ENCODE measurements at regions not wholly inside any gene's neighbourhood (a gene's known extent, or its start where the extent isn't known, plus 50 kb on each side); places are given as distances from the start of the nearest gene placed in this dataset.

GRCh38 chr3:161821591-161821990 lies 325.0 kb downstream of the OTOL1 start (continued):
- no peak for TF ChIP-seq HOMEZ (CRISPR knock-in tag; IDR thresholded peaks at IDR 0.05; ENCODE audit: low read depth)

DNA sequence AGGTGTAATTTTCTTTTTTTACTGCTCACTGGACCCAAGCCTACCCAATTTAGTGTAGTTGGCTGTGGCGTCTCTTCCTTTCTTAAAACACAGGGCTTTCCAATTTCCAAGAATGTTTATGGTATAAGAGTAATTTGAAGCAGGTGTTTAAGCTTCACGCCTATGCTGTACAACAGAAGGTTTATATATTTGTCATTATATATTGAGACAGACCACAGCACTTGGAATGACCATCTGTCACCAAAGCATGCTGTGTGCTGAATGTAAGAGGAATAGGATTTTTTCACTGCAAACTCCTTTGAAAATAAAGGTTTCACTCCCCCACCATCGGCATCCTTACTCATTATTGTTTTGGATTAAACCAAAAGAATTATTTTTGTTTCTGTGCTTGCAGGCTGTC lies 325.7 kb downstream of the OTOL1 start:
- TF ChIP-seq ZNF761 (CRISPR knock-in tag; conservative IDR thresholded peaks at IDR 0.05) (no peak), DR1 (CRISPR knock-in tag; IDR thresholded peaks at IDR 0.05) (no peak), RNF2 (conservative IDR thresholded peaks at IDR 0.05; ENCODE audit: low read depth) (no peak), MATR3 (CRISPR knock-in tag; IDR thresholded peaks at IDR 0.05) (no peak), ZNF629 (CRISPR knock-in tag; conservative IDR thresholded peaks at IDR 0.05) (no peak), TOPORS (CRISPR knock-in tag; IDR thresholded peaks at IDR 0.05) (no peak), ARNT2 (CRISPR knock-in tag; IDR thresholded peaks at IDR 0.05; ENCODE audit: low read depth) (no peak)
- TF ChIP-seq, protein P1, sequence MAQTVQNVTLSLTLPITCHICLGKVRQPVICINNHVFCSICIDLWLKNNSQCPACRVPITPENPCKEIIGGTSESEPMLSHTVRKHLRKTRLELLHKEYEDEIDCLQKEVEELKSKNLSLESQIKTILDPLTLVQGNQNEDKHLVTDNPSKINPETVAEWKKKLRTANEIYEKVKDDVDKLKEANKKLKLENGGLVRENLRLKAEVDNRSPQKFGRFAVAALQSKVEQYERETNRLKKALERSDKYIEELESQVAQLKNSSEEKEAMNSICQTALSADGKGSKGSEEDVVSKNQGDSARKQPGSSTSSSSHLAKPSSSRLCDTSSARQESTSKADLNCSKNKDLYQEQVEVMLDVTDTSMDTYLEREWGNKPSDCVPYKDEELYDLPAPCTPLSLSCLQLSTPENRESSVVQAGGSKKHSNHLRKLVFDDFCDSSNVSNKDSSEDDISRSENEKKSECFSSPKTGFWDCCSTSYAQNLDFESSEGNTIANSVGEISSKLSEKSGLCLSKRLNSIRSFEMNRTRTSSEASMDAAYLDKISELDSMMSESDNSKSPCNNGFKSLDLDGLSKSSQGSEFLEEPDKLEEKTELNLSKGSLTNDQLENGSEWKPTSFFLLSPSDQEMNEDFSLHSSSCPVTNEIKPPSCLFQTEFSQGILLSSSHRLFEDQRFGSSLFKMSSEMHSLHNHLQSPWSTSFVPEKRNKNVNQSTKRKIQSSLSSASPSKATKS (CRISPR knock-in tag; IDR thresholded peaks at IDR 0.05): no peak
- no TSS peak for BruUV-seq (replicated peaks)
- Histone ChIP-seq H2AFZ (ENCODE audit: low read length) (no peak overlapping the region), H3K9ac (ENCODE audit: insufficient read depth, low read depth, low read length) (no peak overlapping the region), H3K27ac (ENCODE audit: extremely low read length, insufficient read depth, low read length) (no peak overlapping the region), H3K4me3 (replicated peaks in 1 of 3; ENCODE audit: insufficient read depth in 1 of 3, low read depth in 2 of 3, low read length in 3 of 3) (no peak overlapping the region), H3K36me3 (replicated peaks in 1 of 2; ENCODE audit: control insufficient read depth in 1 of 2, insufficient read depth in 2 of 2, low read length in 2 of 2) (no peaks in the 10 kb centered on the region), H4K20me1 (ENCODE audit: insufficient read depth, low read length) (no peaks in the 10 kb centered on the region), H3K9me3 (ENCODE audit: low read length) (no peaks in the 10 kb centered on the region), H3K27me3 (ENCODE audit: control insufficient read depth in 1 of 2, insufficient read depth in 2 of 2, low read length in 2 of 2) (no peaks in the 10 kb centered on the region; a peak in 1 of 5 replicates), H3K4me1 (ENCODE audit: insufficient read depth, low read length) (no peaks in the 10 kb centered on the region), H3K4me2 (ENCODE audit: low read depth, low read length) (no peak overlapping the region), H3K79me2 (ENCODE audit: insufficient read depth, low read length) (no peaks in the 10 kb centered on the region)
- DNase-seq (ENCODE audit: low spot score) (no peak), ATAC-seq (no peak), FAIRE-seq (no peak)
- WGBS (ENCODE audit: low lambda C conversion rate): 11% methylated on average over 3 of the region's 3 CpGs
- intact Hi-C loops (cut with micrococcal nuclease; ENCODE audit: unreplicated experiment) (no loop called here), in situ Hi-C loops (cut with HindIII; ENCODE audit: extremely low pct_ligation_motif_present, low pct_unique_long_range_greater_than_20kb) (no loop called here)
- ChIA-PET CTCF (ENCODE audit: low intra/inter-chr PET ratio, low total read pairs) (no interaction called here), POLR2A (no interaction called here)

All from HepG2 (cell line).